CD14-positive monocyte (primary cell): ENCODE measurements at regions not wholly inside any gene's neighbourhood (a gene's known extent, or its start where the extent isn't known, plus 50 kb on each side); places are given as distances from the start of the nearest gene placed in this dataset.

Experiments
- DNase-seq, 3 donors: peaks; one replicate each; pipeline ENCODE4 v3.0.0-alpha.2; 2011 to 2022
- H2AFZ ChIP-seq: 2 replicates; pipeline ENCODE4 v1.6.0; 2012; ENCODE audit warnings: mild to moderate bottlenecking, low read depth, low read length, inconsistent platforms; ENCODE audit not compliant: insufficient read depth, poor library complexity, severe bottlenecking
- H3K27ac ChIP-seq, 2 donors: 1 replicate in 1 of 2; 2 replicates in 1 of 2; pipeline ENCODE4 v1.5.1; 2012 to 2013; ENCODE audit warnings: low read length in 2 of 2, control low read depth in 1 of 2, inconsistent platforms in 1 of 2, low read depth in 1 of 2, mild to moderate bottlenecking in 1 of 2
- H3K27me3 ChIP-seq, 2 donors: one replicate each; pipeline versions ENCODE4 v1.6.0 to v1.6.1; 2011 to 2013; ENCODE audit warnings: low read length in 2 of 2; ENCODE audit not compliant: control insufficient read depth in 2 of 2, insufficient read depth in 2 of 2
- H3K36me3 ChIP-seq, 2 donors: replicated peaks in 1 of 2; 1 replicate in 1 of 2; 2 replicates in 1 of 2; pipeline versions ENCODE4 v1.5.1 to v1.6.1; 2012 to 2013; ENCODE audit warnings: low read length in 2 of 2, control low read depth in 1 of 2, inconsistent platforms in 1 of 2, mild to moderate bottlenecking in 1 of 2; ENCODE audit not compliant: insufficient read depth in 2 of 2, control insufficient read depth in 1 of 2
- H3K4me1 ChIP-seq, 2 donors: 1 replicate in 1 of 2; 2 replicates in 1 of 2; pipeline versions ENCODE4 v1.5.1 to v1.6.1; 2012 to 2013; ENCODE audit warnings: low read length in 2 of 2, control low read depth in 1 of 2, inconsistent platforms in 1 of 2, mild to moderate bottlenecking in 1 of 2, moderate library complexity in 1 of 2; ENCODE audit not compliant: insufficient read depth in 2 of 2, control insufficient read depth in 1 of 2
- H3K4me2 ChIP-seq: replicated peaks from 2 replicates; pipeline ENCODE3; 2012; ENCODE audit warnings: low read length, moderate library complexity, mild to moderate bottlenecking; ENCODE audit not compliant: poor library complexity, severe bottlenecking; ENCODE audit errors: extremely low read depth
- H3K4me3 ChIP-seq, 3 experiments: fragments of 200-600 bp in 1 of 3; sonication (generic) in 1 of 3; replicated peaks in 1 of 3; 1 replicate in 2 of 3; 2 replicates in 1 of 3; pipeline ENCODE4 v1.5.1; 2011 to 2013; ENCODE audit warnings: low read length in 3 of 3, mild to moderate bottlenecking in 3 of 3, control low read depth in 2 of 3, low read depth in 2 of 3, inconsistent platforms in 1 of 3, moderate library complexity in 1 of 3
- H3K79me2 ChIP-seq: 2 replicates; pipeline ENCODE4 v1.6.0; 2012; ENCODE audit warnings: mild to moderate bottlenecking, control low read depth, inconsistent platforms, low read length, moderate library complexity; ENCODE audit not compliant: insufficient read depth
- H3K9ac ChIP-seq: 2 replicates; pipeline ENCODE4 v1.6.0; 2017; ENCODE audit warnings: low read length, mild to moderate bottlenecking; ENCODE audit not compliant: insufficient read depth, poor library complexity, severe bottlenecking
- H3K9me3 ChIP-seq, 2 donors: replicated peaks in 1 of 2; 1 replicate in 1 of 2; 2 replicates in 1 of 2; pipeline versions ENCODE4 v1.5.1 to v1.6.1; 2012 to 2013; ENCODE audit warnings: low read length in 2 of 2, control low read depth in 1 of 2; ENCODE audit not compliant: control insufficient read depth in 1 of 2, insufficient read depth in 1 of 2
- H4K20me1 ChIP-seq: 2 replicates; pipeline ENCODE4 v1.6.0; 2012; ENCODE audit warnings: mild to moderate bottlenecking, low read length, control low read depth, moderate library complexity; ENCODE audit not compliant: insufficient read depth
- H3K27ac Mint-ChIP-seq, 7 donors: one replicate each; pipeline ENCODE4 v1.8.0; 2020; ENCODE audit warnings: mild to moderate bottlenecking in 7 of 7, mixed read lengths in 7 of 7, moderate library complexity in 6 of 7, inconsistent platforms in 2 of 7
- H3K27me3 Mint-ChIP-seq, 3 donors: one replicate each; pipeline ENCODE4 v1.8.0; 2021 to 2022; ENCODE audit warnings: low read depth in 3 of 3, mild to moderate bottlenecking in 3 of 3, mixed read lengths in 3 of 3, moderate library complexity in 3 of 3, inconsistent platforms in 1 of 3
- H3K36me3 Mint-ChIP-seq, 2 donors: one replicate each; pipeline ENCODE4 v1.8.0; 2020; ENCODE audit warnings: mixed read lengths in 2 of 2, inconsistent platforms in 1 of 2, mild to moderate bottlenecking in 1 of 2
- H3K4me1 Mint-ChIP-seq: one replicate; pipeline ENCODE4 v1.8.0; 2020; ENCODE audit warnings: mild to moderate bottlenecking, mixed read lengths
- H3K4me3 Mint-ChIP-seq, 2 donors: one replicate each; pipeline ENCODE4 v1.8.0; 2020; ENCODE audit warnings: mild to moderate bottlenecking in 2 of 2, mixed read lengths in 2 of 2, moderate library complexity in 1 of 2
- H3K9me3 Mint-ChIP-seq, 7 donors: one replicate each; pipeline ENCODE4 v1.8.0; 2020 to 2022; ENCODE audit warnings: mixed read lengths in 7 of 7, mild to moderate bottlenecking in 6 of 7, moderate library complexity in 6 of 7, inconsistent platforms in 2 of 7
- WGBS: methylation state at CpG from one replicate; pipeline ENCODE4 v1.1.5; 2013; ENCODE audit warnings: missing lambda C conversion rate; ENCODE audit not compliant: insufficient coverage; 5-methylcytosine and 5-hydroxymethylcytosine counted together
- intact Hi-C, 2 donors: fragments of 100-400 bp; cut with micrococcal nuclease; formaldehyde crosslinking; loops; one replicate each; pipeline versions ENCODE4 v1.15.0 to v1.15.1; 2023
- TF ChIP-seq, protein P1 (sequence below): fragments of 200-600 bp; IDR thresholded peaks from one replicate; pipeline ENCODE4 v1.8.0; 2022; ENCODE audit warnings: antibody characterized with exemption, mild to moderate bottlenecking

DNA sequence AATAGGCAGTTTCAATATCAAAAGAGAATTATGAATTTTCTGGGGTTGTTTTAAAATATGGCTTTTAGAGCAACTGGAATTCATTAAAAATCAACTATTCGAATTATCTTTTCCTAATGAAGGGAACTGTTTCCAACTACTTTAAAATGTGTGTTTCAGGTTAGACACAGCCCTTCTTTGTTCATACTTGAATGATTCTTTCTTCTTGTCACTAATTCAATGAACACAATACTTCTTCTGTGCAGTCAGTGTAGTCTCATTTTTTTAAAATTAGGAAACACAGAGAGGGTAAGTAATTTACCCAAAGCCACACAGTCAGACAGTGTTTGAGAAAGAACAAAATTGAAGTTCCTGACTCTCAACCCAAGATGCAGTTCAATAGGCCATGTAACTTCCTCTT is 414.0 kb downstream of the CCDC91 start:
- Mint-ChIP-seq H3K27ac (no peak overlapping the region), H3K9me3 (peaks cover 3 to 28% (median 23%) of the 10 kb centered on the region in 7 donors), H3K4me1 (no peaks in the 10 kb centered on the region), H3K4me3 (no peak overlapping the region), H3K27me3 (no peaks in the 10 kb centered on the region), H3K36me3 (no peaks in the 10 kb centered on the region)
- H4K20me1 ChIP-seq = no peaks in the 10 kb centered on the region
- DNase-seq = no peak
- no peak overlapping the region for H3K27ac ChIP-seq
- no peak overlapping the region for H3K9ac ChIP-seq
- H3K4me3 ChIP-seq = no peak overlapping the region
- TF ChIP-seq, protein P1, sequence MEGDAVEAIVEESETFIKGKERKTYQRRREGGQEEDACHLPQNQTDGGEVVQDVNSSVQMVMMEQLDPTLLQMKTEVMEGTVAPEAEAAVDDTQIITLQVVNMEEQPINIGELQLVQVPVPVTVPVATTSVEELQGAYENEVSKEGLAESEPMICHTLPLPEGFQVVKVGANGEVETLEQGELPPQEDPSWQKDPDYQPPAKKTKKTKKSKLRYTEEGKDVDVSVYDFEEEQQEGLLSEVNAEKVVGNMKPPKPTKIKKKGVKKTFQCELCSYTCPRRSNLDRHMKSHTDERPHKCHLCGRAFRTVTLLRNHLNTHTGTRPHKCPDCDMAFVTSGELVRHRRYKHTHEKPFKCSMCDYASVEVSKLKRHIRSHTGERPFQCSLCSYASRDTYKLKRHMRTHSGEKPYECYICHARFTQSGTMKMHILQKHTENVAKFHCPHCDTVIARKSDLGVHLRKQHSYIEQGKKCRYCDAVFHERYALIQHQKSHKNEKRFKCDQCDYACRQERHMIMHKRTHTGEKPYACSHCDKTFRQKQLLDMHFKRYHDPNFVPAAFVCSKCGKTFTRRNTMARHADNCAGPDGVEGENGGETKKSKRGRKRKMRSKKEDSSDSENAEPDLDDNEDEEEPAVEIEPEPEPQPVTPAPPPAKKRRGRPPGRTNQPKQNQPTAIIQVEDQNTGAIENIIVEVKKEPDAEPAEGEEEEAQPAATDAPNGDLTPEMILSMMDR = no peak
- no peaks in the 10 kb centered on the region for H3K4me1 ChIP-seq
- H3K79me2 ChIP-seq = no peaks in the 10 kb centered on the region
- no peaks in the 10 kb centered on the region for H3K36me3 ChIP-seq
- intact Hi-C loops = no loop called here
- H3K4me2 ChIP-seq = no peak overlapping the region
- WGBS = no CpG with 5 or more reads among the region's 1 CpG
- H3K27me3 ChIP-seq = no peaks in the 10 kb centered on the region
- H2AFZ ChIP-seq = no peak overlapping the region
- peaks cover 10 to 24% of the 10 kb centered on the region in 2 donors for H3K9me3 ChIP-seq

- H3K79me2 ChIP-seq = no peaks in the 10 kb centered on the region
- peaks cover 10 to 24% of the 10 kb centered on the region in 2 donors for H3K9me3 ChIP-seq
- TF ChIP-seq, protein P1 = no peak
- H3K36me3 ChIP-seq = no peaks in the 10 kb centered on the region
- intact Hi-C loops = no loop called here
- no peak for DNase-seq
- H3K27me3 ChIP-seq = no peaks in the 10 kb centered on the region
- H4K20me1 ChIP-seq = no peaks in the 10 kb centered on the region
- Mint-ChIP-seq H3K27me3 (peaks cover 0 to 4% (median 2%) of the 10 kb centered on the region in 3 donors), H3K9me3 (peaks cover 3 to 28% (median 20%) of the 10 kb centered on the region in 7 donors), H3K4me3 (no peak overlapping the region), H3K27ac (no peak overlapping the region), H3K4me1 (no peaks in the 10 kb centered on the region), H3K36me3 (no peaks in the 10 kb centered on the region)
- WGBS = no CpG with 5 or more reads among the region's 1 CpG
- H3K4me2 ChIP-seq = no peak overlapping the region
- no peak overlapping the region for H3K27ac ChIP-seq
- H3K9ac ChIP-seq = no peak overlapping the region
- H2AFZ ChIP-seq = no peak overlapping the region
- H3K4me3 ChIP-seq = no peak overlapping the region
- no peaks in the 10 kb centered on the region for H3K4me1 ChIP-seq
These were observed 416.8 kb downstream of the CCDC91 start for GRCh38 chr12:28606967-28607557.
